ENCODE measurements at regions not wholly inside any gene's neighbourhood (a gene's known extent, or its start where the extent isn't known, plus 50 kb on each side); places are given as distances from the start of the nearest gene placed in this dataset.
"Not testable (repeated sequence)": the region's sequence is repeated elsewhere in the genome, so short reads cannot be mapped to it uniquely, and the experiment has no call there.

DNA sequence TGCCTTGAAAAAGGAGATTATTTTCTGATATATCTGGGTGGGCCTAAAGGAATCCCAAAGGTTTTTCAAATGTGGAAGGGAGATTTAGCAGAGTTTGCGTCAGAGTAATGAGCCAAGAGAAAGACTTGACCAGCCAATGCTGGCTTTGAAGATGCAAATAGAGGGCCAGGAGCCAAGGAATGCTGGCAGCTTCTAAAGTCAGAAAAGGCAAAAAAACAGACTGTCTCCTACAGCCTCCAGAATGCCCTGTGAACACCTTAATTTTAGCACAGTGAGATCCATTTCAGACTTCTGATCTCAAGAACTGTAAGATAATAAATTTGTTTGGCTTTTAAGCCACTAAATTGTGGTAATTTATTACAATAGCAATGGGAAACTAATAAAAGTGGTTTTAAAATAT lies 122.6 kb upstream of the FREM1 start:
- DNase-seq, result no peak

DNA sequence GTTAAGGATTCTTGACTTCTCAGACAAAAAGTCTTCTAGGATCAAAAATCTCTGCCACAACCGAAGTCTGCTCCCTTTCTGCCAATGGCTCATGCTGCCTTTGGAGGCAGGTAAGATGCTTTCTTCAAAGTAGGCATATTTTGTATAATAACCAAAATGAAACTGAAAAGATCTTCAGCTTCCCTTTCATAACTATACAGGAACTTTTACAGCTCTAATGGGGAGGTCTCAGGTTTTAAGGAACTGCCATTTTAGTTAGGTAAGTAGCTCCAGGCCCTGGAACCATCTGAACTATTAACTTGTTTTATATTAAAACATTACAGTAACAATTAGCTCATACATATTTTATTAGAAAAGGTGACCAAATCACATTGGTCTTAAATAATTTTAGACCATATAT lies 110.9 kb upstream of the FREM1 start:
- no peak for DNase-seq

DNA sequence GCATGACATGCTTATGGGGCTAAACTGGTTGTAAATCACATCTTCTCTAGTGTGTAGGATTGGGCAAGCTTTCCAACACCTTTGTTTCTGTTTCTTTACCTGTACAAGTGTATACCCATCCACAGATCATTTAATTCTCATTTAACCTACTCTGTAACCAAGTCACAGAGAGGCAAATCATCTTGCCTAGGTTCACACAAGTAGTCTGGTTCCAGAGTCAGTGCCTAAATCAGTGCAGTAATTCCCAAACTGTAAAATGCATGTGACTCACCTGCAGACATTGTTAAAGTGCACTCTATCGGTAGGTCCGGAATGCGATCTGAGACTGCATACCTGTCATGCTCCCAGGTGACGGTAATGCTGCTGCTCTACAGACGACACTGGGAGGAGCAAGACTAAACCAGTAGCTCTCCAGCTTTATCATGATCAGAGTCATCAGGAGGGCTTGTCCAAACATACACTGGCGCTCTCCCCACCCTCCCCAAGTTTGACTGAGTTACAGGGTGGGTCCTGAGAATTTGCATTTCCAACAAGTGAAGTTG lies 107.9 kb upstream of the FREM1 start:
- peak; percentile 9 for DNase-seq

DNA sequence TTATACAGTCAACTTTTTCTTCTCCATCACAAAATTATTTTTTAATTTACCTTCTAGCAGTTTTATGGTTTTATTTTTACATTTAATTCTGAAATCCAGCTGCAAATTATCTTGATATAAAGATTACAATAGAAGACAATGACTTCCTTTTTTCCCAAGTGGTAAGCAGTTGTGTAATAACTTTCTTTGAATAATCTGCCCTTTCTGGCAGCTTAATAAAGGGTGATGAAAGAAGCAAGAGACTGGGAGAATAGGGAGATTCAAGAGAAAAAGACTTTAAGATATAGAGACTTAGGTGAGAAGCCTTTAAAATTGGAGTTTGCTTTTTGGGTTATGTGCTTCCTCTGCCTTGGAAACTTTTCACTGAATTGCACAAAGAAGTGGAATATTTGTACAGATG lies 100.4 kb upstream of the FREM1 start:
- no peak for DNase-seq

DNA sequence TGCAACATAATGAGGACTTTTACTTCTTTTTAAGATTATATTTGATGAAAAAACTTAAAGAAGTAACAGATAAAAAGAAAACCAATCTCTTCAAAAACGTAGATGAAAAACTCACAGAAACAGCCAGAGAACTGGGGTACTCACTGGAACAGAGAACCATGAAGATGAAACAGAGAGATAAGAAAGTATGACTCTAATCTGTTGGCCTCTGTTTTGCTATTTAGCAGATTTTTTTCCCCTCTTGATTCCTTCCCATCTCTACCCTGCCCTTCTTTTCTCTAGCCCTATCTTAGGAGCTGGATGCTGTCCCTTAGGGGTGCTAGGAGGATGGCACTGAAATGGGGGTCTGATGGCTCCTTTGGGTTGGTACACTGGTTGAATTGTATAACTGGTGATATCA lies 97.5 kb upstream of the FREM1 start:
- DNase-seq, result no peak

DNA sequence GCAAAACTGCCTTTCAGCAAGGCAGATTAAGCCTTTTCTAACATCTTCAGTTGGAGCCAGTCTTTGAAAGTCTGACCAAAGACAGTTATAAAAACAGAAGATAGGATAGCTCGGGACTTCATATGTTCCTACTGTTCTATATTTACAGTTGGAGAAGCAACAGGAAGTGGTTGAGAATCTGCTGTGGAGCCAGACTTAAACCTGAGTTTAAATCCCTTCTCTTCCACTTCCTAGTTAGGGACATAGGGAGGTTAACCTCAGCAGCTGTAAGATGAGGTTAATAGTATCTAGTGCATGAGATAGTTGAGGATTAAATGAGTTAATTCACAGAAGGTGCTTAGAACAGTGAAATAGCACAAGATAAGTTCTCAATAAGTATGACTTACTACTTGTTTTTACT lies 84.5 kb upstream of the FREM1 start:
- no peak for DNase-seq

DNA sequence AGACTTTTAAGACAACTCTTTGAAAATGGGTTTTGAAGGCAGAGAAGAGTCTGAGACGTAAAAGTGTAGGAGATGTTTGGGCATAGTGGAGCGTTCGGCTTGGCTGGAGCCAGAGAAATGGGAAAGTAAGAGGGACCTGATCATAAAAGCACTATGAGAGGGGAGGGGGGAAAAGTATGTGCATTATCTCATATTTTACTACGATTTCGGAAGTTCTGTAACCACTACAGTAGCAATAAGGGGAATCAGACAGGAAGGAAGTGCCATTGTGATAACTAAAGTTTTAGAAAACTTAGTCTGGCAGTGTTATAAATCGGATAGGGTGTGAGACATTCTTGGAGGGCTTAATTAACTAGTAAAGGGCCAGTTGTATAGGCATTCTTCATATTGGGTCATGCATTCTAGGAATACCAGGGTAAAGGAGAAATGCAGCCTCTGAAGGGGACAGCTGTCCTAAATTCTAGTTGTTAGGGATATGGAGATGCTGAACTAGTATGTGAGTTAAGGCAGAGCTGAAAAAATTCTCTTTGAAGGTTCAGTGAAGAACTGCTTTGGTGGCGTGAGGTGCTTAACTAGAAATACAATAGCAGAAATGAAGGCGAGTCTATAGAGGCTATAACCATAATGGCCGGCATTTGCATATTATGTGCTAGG lies 83.8 kb upstream of the FREM1 start:
- DNase-seq, result no peak

DNA sequence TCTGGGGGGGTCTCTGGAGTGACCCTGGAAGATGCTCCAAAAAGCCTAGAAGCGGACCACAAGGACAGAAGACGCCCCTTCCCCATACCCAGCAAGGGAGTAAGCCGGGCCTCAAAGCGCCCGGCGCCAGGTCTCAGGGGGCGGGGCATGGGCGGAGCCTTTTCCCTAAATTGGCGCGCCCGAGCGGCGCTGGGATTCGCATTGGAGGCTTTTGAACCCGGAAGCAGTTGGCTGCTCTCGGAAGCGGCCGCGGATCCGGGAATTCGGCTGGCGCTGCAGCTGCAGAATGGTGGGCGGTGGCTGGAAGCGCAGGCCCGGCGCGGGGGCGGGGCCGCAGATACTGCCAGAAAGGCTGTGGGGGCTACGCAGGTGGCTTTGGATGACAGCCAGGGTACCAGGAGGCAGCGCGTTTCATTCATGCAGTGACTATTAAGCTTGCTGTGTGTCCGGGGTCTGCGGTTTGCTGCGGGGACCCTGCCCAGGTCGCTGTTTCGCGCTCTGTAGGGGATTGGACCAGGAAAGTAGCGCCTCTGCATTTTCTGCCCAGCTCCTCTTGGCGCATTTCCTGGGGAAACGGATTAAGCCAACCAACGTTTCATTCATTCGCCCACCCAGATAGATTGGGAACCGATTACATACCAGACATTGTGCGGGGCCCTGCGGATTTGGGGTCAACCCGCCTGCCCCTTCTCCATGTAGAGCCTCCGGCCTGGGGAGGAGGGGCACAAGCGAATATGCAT lies 83.0 kb upstream of the FREM1 start:
- peak; percentile 96 for DNase-seq

DNA sequence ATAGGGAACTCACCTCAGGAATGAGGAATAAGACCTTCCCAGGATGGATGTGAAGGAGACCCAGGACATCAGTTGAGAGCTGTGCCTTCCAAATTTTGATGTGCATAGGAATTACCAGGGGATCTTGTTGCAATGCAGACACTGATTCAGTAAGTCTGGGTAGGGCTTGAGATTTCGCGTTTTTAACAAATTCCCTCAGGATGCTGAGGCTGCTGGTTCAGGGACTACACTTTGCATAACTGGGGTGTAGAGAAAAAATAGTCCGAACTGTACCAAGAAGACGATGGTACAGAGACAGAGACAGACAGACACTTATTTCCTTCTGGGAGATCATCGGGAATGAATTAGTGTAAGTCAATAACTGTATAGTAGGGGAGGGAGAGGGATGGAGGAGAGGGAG lies 82.3 kb upstream of the FREM1 start:
- no peak for DNase-seq

DNA sequence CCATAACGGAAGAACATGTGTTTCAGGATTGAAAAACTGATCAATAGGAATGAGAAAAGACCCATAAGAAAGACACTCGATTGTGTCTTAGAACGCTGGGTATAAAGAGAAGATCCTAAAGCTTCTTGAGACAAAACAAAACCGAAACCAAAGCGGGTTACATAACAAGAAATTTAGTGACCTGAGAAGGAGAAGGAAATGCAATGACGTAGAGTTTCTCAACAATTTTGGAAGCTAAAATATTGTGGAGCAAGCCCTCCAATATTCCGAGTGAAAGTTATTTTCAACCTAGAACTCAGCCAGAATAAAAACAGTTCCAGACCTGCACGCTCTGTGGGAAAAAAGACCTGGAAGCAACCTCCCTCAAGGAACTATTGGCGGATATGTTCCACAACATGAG lies 81.9 kb upstream of the FREM1 start:
- no peak for DNase-seq

DNA sequence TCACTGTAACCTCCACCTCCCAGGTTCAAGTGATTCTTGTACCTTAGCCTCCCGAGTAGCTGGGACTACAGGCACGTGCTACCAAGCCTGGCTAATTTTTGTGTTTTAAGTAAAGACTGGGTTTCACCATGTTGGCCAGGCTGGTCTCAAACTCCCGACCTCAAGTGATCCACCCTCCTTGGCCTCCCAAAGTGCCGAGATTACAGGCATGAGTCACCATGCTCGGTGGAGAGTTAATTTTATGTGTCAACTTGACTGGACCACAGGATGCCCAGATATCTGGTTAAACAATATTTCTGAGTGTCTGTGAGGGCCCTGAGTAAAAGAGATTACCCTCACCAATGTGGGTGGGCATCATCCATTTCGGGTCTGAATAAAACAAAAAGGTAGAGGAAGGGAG lies 80.4 kb upstream of the FREM1 start:
- DNase-seq, result not testable (repeated sequence)

DNA sequence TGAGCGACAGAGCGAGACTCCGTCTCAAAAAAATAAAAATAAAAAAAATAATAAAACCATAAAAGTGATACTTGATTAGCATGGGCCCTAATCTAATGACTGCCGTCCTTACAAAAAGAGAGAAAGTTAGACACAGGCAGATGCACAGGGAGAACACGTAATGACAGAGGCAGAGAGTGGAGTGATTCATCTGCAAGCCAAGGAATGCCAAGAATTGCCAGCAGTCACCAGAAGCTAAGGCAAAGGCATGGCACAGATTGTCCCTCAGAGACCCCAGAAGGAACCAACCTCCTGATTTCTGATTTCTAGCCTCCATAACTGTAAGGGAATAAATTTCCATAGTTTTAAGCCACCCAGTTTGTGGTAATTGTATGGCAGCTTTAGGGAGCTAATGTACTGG lies 79.6 kb upstream of the FREM1 start:
- no peak for DNase-seq

DNA sequence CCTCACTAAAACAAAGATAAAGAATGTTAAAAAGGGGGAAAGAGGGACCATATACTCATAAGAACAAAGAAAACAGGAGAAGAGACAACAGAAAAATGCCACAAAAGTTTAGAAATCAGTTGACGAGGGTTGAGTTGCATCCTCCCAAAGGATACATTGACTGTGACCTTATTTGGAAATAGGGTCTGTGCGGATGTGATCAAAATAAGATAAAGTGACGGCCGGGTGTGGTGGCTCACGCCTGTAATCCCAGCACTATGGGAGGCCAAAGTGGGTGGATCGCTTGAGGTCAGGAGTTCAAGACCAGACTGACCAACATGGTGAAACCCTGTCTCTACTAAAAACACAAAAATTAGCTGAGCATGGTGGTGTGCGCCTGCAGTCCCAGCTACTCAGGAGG lies 79.1 kb upstream of the FREM1 start:
- not testable (repeated sequence) for DNase-seq

DNA sequence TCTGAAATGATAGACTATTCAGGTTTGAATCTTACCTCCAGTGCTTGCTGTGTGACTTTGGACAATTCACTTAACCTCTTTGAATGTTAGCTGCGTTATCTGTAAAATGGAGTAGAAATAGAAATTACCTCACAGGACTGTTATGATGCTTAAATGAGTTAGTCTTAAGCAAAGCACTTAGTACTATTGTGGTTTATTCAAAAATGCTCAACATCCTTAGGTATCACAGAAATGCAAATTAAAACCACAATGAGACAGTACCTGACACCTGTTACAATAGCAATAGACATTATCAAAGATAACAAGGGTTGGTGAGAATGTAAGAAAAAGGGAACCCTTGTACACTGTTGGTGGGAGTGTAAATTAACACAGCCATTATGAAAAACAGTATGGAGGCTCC lies 77.6 kb upstream of the FREM1 start:
- DNase-seq, result no peak

DNA sequence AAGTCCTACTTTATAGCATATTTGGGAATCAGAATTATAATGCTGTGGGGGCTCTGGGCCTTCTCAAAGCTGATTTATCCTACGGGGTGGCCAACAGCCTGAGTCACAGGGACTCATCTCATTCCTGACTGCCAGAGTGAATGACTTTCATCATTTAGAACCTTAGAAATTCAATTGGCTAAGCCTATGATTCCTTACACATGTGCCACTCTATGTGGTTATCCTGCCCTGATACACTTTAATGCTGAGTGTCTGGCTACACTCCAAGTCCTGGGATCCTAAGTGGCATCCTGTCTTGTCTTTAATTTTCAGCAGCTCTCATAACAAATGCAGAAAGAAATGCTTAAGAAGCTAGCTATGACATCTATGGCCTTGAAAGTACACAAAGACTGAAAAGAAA lies 75.2 kb upstream of the FREM1 start:
- DNase-seq, result no peak

DNA sequence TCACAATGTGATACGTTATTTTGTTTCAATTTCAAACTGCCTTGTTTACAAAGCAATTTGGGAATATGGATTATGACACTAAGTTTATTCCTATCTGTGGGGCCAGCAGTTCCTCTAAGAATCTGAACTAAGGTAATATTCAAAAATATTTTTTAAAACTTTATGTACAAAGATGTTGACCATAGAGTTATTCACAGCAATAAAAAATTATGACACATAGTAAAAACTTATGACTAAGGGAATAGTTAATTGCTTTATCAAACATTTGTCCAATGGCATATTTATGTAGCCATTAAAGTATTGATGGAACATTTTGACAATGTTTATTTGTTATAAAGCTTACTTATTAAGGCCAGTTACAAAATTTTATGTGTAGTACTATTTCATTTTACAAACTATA lies 73.4 kb upstream of the FREM1 start:
- DNase-seq, result no peak

DNA sequence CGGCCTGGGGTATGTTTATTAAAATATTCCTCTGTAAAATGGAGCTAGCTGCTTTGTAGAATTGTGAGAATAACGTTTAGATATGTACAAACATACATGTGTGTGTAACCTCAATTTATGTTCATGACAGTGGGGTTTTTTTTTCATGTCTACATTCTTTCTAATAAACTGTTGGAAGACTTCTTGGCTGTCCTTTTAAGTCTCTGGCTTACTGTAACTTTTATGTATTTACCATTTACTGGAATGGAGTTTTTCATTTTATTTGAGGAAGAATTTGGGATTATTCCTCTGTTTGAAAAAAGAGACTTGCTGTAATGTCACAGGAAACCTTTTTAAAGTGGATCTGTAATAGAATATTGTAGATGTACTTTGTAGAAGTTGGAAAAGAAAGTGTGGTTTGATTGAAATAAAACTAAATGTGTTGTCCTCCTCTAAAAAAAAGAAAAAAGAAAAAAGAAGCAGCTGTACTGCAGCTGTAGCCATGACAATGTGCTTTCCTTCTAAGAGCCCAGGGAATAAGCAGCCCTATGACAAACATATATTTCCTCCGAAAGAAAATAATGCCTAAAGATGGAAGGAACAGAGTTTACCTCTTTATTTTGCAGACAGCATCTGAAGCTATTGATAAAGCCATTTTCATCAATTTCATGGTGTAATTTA lies 71.2 kb upstream of the FREM1 start:
- no peak for DNase-seq

DNA sequence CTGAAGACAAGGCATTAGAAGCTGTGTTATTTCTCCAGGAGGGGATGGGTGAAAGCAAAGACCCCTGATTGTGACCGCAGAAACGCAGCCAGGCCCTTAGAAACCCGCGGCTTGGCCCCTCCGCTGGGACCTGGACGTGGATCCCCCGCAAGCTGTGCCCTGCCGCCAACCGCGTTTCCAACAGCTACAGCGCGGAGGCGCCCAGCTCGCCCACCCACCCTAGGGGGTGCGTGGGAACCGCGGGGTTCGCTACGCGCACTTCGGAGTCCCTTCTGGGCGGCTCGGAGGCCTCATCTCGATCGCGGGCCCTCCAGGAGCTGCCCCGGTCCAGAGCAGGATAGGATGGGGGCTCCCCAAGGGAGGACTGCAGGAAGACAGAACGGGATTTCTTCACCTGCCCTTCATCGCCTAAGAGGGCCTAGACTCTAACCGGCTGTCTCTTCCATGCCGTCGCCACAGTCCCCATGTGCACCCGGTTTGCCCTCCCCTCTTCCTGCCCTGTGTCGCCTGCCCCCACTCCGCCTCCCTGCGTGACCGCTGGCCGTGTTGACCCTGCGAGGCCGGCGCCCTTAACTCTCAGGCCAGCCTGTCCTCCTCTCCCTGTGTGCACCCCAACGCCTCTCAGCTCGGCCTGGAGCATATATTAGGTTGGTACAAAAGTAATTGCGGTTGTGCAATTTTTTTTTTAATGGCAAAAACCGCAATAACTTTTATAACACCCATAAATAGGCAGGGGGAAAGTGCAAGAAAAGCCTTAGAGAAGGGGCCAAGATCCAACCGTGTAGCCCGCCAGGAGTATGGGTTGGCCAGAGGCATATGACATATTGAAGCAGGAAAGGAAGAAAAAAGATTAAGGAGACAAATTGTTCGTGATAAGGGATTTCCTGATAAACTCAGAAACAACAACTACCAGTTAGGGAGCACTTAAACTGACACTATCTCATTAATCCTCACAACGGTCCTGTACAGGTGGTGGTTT lies 68.1 kb upstream of the FREM1 start:
- no peak for DNase-seq

DNA sequence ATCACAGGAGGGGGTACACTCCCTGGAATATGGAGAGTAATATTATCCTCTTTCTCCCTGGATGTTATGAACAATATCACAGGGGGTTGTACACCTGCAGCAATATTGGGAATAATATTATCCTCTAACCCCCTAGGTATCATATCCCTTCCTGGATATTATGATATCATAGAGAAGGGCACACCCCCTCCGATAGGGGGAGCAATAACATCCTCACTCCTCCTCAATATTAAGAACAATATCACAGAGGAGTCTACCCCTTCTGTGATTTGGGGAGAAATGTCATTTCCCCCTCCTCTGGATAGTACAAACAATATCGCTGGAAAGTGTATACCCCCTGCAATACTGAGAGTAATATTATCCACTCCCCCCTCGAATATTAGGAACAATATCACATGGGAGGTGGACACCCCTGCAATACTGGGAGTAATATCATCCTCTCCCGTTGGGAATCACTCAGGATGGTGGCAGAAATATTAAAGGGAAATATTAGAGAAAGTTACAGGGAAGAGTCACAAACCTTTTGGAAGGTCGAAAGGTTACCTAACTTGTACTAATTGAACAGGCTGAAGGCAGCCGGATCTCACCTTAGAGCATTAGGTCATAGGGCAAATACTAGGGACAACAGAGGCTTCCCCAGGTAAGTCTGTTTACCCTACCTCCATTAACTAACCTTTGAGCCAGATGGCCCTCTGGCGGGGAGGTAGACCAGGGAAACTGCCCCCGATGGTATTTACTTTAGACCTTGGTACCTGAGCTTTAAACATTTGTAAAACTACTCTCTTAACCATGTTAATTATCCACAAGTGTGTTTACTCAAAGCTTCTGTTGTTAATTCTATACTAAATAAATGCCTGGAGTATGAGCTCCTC lies 57.5 kb upstream of the FREM1 start:
- peak; percentile 11 for DNase-seq

DNA sequence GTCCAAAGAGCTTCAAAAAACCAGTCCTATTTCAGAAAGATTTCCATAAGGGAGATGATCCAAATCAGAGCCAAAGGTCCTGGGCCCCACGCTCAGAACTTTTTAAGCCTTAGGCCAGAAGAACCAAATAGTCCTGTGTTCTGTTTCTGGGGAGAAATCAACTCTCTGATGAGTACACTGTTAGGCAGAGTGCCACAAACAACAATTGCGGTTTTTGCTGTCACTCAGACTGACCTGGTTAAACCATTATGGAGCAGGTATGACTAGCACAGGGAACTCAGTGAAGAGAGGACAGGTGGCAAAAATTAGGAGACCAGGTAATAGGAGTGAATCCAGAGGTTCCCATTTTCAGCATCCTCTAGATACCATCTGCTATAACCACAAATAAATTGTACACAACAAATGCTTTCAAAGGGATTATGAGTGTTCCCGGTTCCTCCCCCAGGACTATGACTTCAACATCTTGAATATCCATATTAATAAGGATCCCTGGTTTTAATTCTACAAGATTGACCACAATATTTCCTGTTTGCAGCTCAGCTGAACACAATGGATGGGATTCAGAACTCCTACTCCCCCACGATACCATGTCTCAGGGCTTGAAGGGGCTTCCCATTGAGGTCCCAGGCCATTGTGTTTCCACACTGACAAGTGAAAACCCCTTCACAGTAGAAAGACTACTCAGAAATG lies 52.1 kb upstream of the FREM1 start:
- DNase-seq, result no peak

DNA sequence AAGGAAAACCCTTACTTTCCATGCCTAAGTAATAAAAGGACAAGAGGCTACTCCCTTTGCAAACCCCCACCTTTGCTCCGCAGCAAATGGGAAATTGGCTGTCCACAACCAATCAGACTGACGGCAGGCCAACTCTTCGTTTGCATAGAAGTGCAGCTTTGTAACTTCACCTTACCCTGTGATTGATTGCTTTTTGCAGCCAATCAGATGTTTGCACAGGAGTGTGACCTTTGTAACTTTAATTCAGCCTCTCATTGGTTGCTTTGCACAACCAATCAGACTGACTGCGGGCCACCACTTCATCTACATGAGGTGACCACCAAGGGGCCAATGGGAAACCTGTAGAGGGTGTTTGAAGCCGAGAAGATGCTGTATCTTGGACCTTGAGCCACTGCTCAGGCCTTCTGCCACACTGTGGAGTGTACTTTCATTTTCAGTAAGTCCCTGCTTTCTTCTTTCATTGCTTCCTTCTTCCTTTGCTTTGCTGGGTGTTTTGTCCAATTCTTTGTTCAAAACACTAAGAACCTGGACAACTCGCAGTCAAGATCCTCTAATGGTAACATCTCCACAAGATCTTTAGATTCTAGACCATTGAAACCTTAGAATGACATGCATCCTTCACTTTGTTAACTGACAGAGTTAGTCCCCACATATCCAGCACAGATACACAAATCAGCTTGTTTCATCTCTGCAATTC lies 51.3 kb upstream of the FREM1 start:
- DNase-seq, result no peak
